ENCODE measurements at regions not wholly inside any gene's neighbourhood (a gene's known extent, or its start where the extent isn't known, plus 50 kb on each side); places are given as distances from the start of the nearest gene placed in this dataset.
"Not testable (repeated sequence)": the region's sequence is repeated elsewhere in the genome, so short reads cannot be mapped to it uniquely, and the experiment has no call there.

GRCh38 chr2:144630459-144631215, 110.7 kb upstream of the ZEB2 start:
- DNase-seq: no peak

GRCh38 chr2:144629935-144630334, 110.0 kb upstream of the ZEB2 start:
- no peak for DNase-seq

- DNase-seq: no peak
Observed at GRCh38 chr2:144628566-144628965, 108.6 kb upstream of the ZEB2 start.

DNA sequence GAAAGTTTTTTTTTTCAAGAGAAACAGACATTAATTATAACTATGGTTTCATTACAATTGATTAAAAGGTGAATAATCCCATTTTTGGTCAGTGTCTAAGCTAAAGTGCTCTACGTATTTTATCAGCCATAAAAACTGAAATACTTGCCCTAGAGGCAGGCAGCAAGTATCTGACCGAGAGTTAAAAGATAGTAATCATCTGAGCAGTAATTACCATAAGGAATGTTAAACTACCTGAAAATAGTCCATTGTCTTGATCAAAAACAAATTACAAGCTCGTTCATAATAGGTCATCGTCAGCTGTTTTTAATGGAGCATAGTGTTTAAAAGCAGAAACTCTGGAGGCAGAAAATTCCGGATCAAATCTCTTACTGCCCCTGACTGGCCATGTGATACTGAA, 105.7 kb upstream of the ZEB2 start:
- no peak for DNase-seq

- DNase-seq: no peak
Observed at GRCh38 chr2:144625226-144625625, 105.3 kb upstream of the ZEB2 start.

GRCh38 chr2:144624451-144624850, 104.5 kb upstream of the ZEB2 start:
- no peak for DNase-seq

DNA sequence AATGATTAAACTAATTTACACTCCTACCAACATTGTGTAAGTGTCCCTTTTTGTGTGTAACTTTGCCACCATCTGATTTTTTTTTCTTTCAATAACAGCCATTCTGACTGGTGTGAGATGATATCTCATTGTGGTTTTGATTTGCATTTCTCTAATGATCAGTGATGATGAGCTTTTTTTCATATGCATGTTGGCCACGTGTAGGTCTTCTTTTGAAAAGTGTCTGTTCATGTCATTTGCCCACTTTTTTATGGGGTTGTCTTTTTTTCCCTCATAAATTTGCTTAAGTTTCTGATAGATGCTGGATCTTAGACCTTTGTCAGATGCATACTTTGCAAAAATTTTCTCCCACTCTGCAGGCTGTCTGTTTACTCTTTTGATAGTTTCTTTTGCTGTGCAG, 102.5 kb upstream of the ZEB2 start:
- DNase-seq: not testable (repeated sequence)

DNA sequence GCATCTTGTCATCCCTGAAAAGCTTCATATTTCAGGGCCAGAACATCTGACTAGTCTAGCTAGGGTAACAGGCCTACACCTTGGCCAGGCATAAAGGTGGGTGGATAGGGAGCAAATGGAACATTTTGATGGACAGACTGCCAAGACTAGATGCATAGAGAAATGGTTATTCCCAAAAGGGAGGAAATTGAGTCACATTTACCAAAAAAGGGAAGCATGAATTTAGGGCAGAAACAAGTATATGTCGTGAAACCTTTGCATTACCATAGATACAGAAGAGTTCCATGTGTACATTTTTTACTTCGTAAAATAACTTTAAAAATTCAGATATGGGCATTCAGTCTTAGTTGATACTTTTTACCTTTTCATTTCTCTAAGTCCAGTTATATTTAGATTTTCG, 101.3 kb upstream of the ZEB2 start:
- no peak for DNase-seq

DNA sequence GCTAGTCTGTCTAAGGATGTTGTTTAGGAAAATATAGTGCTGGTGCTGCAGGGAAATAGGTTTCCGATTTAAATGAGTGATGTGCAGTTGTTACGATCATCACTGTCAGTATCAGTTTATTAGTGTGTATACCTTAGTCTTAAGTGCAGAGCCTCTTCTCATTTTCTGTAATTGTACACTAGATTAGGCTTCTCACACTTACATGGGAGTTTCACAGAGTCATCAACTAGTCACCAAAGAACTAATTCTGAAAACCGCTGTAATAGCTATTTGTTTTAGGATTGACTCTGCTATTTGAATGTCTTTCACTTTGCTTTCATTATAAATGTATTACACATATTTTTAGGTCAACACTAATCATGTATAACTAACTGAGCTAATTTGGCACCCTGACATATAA, 99.8 kb upstream of the ZEB2 start:
- DNase-seq: no peak

DNA sequence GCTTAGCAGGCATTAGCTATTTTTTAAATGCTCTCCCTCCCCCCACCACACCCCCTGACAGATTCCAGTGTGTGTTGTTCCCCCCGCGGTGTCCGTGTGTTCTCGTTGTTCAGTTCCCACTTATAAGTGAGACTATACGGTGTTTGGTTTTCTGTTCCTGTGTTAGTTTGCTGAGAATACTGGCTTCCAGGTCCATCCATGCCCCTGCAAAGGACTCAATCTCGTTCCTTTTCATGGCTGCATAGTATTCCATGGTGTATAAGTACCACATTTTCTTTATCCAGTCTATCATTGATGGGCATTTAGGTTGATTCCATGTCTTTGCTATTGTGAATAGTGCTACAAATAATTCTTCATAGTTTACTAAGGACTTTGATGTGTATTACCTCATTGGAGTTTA, 97.3 kb upstream of the ZEB2 start:
- not testable (repeated sequence) for DNase-seq

- no peak for DNase-seq
Observed at GRCh38 chr2:144615866-144616565, 96.1 kb upstream of the ZEB2 start.

GRCh38 chr2:144607891-144608521, 88.1 kb upstream of the ZEB2 start:
- no peak for DNase-seq

- DNase-seq: no peak
Observed at GRCh38 chr2:144607099-144607498, 87.2 kb upstream of the ZEB2 start.

DNA sequence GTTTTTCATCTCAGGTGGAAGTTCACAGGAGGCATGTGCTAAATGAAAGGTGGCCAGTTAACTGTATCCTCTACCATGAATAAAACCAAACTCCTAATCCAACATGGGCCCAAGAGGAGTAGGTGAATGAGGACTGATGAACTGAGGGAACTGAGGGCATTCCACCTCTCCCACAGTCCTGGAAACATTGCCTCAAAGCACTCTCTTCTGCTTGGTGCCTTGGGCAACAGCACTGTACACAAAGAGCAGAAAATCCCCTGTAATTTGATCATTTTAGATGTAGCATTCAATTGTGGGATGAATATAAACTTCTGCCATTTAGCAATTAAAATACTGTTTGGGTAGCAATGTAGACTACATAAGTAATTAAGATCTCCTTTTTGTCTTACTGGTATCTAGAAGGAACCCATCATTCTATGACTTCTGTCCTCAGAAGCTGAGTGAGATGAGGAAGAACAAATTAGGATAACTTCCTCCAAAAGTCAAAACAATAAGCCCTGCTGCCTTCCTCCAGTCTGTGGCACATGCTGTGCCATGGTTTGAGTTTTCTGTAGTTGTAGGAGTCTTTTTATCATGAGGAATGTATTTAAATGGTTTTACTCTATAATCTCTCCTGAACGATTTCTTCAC, 86.7 kb upstream of the ZEB2 start:
- DNase-seq: no peak

GRCh38 chr2:144605231-144605840, 85.4 kb upstream of the ZEB2 start:
- no peak for DNase-seq

GRCh38 chr2:144603334-144603733, 83.4 kb upstream of the ZEB2 start:
- DNase-seq: no peak

DNA sequence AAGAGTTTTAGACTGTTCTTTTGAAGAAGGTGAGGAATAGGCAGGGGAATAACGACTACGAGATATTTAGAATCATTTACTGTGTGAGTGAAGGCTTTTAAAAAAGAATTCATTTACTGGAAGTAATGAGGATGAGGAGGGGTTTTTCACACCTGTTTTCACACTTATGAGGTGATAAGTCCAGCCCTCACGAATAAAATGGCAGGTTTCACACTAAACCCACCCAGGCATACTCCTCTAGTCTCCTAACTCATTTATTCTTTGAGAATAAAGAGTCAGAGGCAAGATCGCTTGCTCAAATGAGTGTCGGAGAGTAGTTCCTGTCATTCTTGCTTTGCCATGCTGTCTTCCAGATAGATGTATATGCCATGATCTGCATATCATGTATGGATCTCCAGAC, 79.0 kb upstream of the ZEB2 start:
- no peak for DNase-seq

- DNase-seq: no peak
Observed at GRCh38 chr2:144597894-144598593, 78.1 kb upstream of the ZEB2 start.

- DNase-seq: no peak
Observed at GRCh38 chr2:144597388-144597787, 77.5 kb upstream of the ZEB2 start.

DNA sequence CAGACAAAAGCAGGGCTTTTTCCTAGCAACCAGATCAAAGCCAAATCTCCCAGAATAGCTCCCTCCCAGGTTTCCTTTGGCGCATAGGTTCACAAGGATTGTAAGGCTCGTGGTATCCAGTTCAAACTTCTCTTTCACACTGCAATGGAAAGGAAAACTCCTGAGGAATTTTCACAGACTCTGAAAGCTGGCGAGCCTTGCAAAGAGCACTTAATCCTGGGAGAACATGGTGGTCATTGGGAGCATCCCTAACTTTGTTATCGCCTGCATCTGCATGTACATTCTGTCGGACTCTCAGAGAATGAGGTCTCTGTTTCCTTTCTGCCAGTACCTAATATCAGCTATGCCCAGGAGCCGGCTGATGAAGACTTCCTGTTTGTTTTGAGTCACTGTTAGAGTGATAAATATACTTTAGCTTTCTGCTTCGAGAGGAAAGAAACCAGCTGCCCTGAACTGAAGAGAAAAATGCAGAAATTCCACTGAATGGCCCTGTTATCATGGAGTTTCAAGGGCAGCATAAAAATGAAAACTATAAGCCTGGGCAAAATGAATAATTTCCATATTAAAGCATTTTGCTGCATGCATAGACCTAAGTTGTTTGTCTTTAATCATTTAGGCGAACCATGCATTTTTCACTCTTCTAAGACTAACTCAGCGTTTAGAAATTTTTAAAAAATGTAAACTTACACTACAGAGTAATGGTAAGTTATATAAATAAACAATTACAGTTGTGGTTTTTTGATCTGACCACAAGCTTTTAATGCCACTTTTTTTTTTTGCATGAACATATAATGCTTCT, 76.4 kb upstream of the ZEB2 start:
- peak; percentile 19 for DNase-seq

DNA sequence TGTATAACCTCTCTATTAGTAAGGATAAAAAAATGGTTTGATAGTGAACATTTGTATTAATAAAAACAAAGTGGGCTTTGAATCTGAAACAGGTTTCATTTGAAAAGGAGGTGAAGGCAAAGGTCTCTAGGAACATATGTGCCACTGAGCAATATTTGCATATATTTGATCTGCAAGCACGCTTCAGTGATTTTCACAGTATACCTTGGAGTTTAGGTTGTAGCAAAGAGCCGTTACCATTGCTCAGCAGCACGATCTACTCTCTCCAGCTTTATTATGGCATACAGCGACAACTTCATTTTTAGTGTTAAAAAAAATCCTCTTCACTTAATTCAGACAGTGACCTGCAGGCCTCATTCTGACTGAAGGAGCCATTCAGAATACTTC, 75.8 kb upstream of the ZEB2 start:
- no peak for DNase-seq

GRCh38 chr2:144595279-144595678, 75.4 kb upstream of the ZEB2 start:
- DNase-seq: no peak
